NCI-H1092 (cell line): ENCODE measurements at regions not wholly inside any gene's neighbourhood (a gene's known extent, or its start where the extent isn't known, plus 50 kb on each side); places are given as distances from the start of the nearest gene placed in this dataset.

Experiments
- DNase-seq: peaks from one replicate; lab custom pipeline; 2025; lab: John Stamatoyannopoulos, UW

GRCh38 chr5:133708331-133708850 lies 96.0 kb upstream of the FSTL4 start:
- DNase-seq, result no peak

GRCh38 chr5:133707629-133708028 lies 95.3 kb upstream of the FSTL4 start:
- no peak for DNase-seq

GRCh38 chr5:133706506-133707430 lies 94.4 kb upstream of the FSTL4 start:
- no peak for DNase-seq

- DNase-seq, result no peak
These were observed 93.0 kb upstream of the FSTL4 start for GRCh38 chr5:133705331-133705730.

- DNase-seq, result no peak
These were observed 92.1 kb upstream of the FSTL4 start for GRCh38 chr5:133704411-133704810.

GRCh38 chr5:133703935-133704334 lies 91.6 kb upstream of the FSTL4 start:
- DNase-seq, result no peak

- DNase-seq, result no peak
These were observed 90.7 kb upstream of the FSTL4 start for GRCh38 chr5:133702791-133703770.

GRCh38 chr5:133701871-133702270 lies 89.5 kb upstream of the FSTL4 start:
- DNase-seq, result no peak

- DNase-seq, result no peak
These were observed 87.9 kb upstream of the FSTL4 start for GRCh38 chr5:133700251-133700650.

GRCh38 chr5:133698646-133699526 lies 86.5 kb upstream of the FSTL4 start:
- no peak for DNase-seq

GRCh38 chr5:133698259-133698554 lies 85.9 kb upstream of the FSTL4 start:
- no peak for DNase-seq

GRCh38 chr5:133697536-133698258 lies 85.4 kb upstream of the FSTL4 start:
- no peak for DNase-seq

- no peak for DNase-seq
These were observed 84.6 kb upstream of the FSTL4 start for GRCh38 chr5:133696782-133697507.

GRCh38 chr5:133696006-133696584 lies 83.8 kb upstream of the FSTL4 start:
- DNase-seq, result no peak

GRCh38 chr5:133694181-133694831 lies 82.0 kb upstream of the FSTL4 start:
- DNase-seq, result no peak

GRCh38 chr5:133691448-133691847 lies 79.1 kb upstream of the FSTL4 start:
- no peak for DNase-seq

GRCh38 chr5:133690746-133691145 lies 78.4 kb upstream of the FSTL4 start:
- no peak for DNase-seq

- no peak for DNase-seq
These were observed 76.0 kb upstream of the FSTL4 start for GRCh38 chr5:133688391-133688790.
